HFFc6 (cell line): ENCODE measurements at regions not wholly inside any gene's neighbourhood (a gene's known extent, or its start where the extent isn't known, plus 50 kb on each side); places are given as distances from the start of the nearest gene placed in this dataset.

Source experiments
- DNase-seq: peaks from one replicate; pipeline ENCODE4 v3.0.0-alpha.2; 2018
- H3K27ac Mint-ChIP-seq: 2 replicates; pipeline ENCODE4 v1.8.0; 2020; ENCODE audit warnings: mild to moderate bottlenecking, mixed read lengths
- H3K27me3 Mint-ChIP-seq: 2 replicates; pipeline ENCODE4 v1.8.0; 2021; ENCODE audit warnings: mild to moderate bottlenecking, moderate library complexity, mixed read lengths; ENCODE audit not compliant: insufficient read depth
- H3K36me3 Mint-ChIP-seq: 2 replicates; pipeline ENCODE4 v1.8.0; 2021; ENCODE audit warnings: low read depth, mixed read lengths
- H3K4me1 Mint-ChIP-seq: 2 replicates; pipeline ENCODE4 v1.8.0; 2020; ENCODE audit warnings: low read depth, mixed read lengths
- H3K4me3 Mint-ChIP-seq: 2 replicates; pipeline ENCODE4 v1.8.0; 2020; ENCODE audit warnings: mild to moderate bottlenecking, moderate library complexity, mixed read lengths
- H3K9me3 Mint-ChIP-seq: 2 replicates; pipeline ENCODE4 v1.8.0; 2020; ENCODE audit warnings: mild to moderate bottlenecking, mixed read lengths
- CTCF ChIP-seq: fragments of 200-600 bp; sonication (generic); IDR thresholded peaks from 2 replicates; pipeline ENCODE4 v1.5.0; 2021; ENCODE audit warnings: antibody characterized with exemption, mild to moderate bottlenecking

GRCh38 chr10:108784534-108784933, 1138.8 kb downstream of the XPNPEP1 start:
- Mint-ChIP-seq H3K27ac (no peak overlapping the region), H3K9me3 (peaks cover 36% of the 10 kb centered on the region), H3K4me1 (peaks cover 21% of the 10 kb centered on the region; the same call in 1 of the 2 replicates), H3K4me3 (no peak overlapping the region), H3K36me3 (peaks cover 9% of the 10 kb centered on the region; the same call in 1 of the 2 replicates), H3K27me3 (no peaks in the 10 kb centered on the region)
- DNase-seq = no peak
- no peak for TF ChIP-seq CTCF

DNA sequence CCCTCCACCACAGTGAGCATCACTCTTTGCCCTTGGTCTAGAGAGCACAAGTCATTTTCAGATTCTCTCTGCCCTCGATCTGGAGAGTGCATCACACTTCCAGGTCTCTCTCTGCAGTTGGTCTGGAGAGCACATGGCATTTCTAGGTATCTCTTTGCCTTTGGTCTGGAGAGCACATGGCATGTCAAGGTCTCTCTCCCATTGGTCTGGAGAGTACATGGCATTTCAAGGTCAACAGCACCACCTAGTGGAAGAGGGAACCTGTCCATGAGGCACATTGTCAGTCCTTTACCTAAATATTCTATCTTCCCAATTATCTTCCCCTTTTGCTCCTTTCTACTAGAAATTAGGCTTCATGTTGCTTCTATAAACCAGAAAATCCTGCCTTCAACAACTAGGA, 1139.4 kb downstream of the XPNPEP1 start:
- Mint-ChIP-seq H3K4me3 (no peak overlapping the region), H3K27me3 (no peaks in the 10 kb centered on the region), H3K9me3 (peaks cover 34% of the 10 kb centered on the region), H3K4me1 (peaks cover 15% of the 10 kb centered on the region; the same call in 1 of the 2 replicates), H3K36me3 (peaks cover 9% of the 10 kb centered on the region; the same call in 1 of the 2 replicates), H3K27ac (no peak overlapping the region)
- DNase-seq = peak; percentile 43
- TF ChIP-seq CTCF = peak; percentile 72

DNA sequence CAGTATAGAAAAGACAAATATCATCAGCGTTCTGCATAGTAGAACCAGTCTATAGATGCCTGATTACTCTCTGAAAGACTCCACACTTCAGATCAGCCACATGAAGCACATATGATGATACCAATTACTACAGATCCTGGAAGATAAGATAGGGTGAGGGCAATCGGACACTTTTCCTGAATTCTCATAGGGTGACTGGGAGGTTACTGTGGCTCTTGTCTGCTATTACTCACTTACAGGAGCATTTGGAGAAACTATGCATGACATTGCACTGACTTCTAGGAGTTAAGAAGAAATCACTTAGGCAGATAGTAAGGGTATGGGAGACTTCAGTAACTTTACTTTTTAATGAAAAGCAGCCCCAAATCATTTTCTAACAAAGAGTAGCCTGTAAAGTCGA, 1140.9 kb downstream of the XPNPEP1 start:
- no peak for TF ChIP-seq CTCF
- Mint-ChIP-seq H3K4me3 (no peak overlapping the region), H3K36me3 (peaks cover 9% of the 10 kb centered on the region; the same call in 1 of the 2 replicates), H3K9me3 (peaks cover 31% of the 10 kb centered on the region), H3K4me1 (no peaks in the 10 kb centered on the region; the same call in 1 of the 2 replicates), H3K27ac (no peak overlapping the region; the same call in 1 of the 2 replicates), H3K27me3 (no peaks in the 10 kb centered on the region)
- DNase-seq = peak; percentile 41

DNA sequence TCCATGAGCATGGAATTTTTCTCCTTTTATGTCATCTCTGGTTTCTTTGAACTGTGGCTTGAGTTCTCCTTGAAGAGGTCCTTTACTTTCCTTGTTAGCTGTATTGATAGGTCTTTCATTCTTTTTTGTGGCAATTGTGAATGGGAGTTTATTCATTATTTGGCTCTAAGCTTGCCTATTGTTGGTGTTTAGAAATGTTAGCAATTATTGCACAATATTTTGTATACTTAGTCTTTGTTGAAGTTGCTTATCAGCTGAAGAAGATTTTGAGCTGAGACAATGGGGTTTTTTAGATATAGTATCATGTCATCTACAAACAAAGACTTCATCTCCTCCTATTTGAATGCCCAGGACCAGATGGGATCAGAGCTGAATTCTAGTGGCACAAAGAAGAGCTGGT, 1143.8 kb downstream of the XPNPEP1 start:
- no peak for TF ChIP-seq CTCF
- H3K36me3 Mint-ChIP-seq = 0 out of 2 replicates have a peak, but pooled peaks cover 4% of the 10 kb centered on the region
- DNase-seq = no peak
- no peaks in the 10 kb centered on the region for H3K27me3 Mint-ChIP-seq
- H3K4me3 Mint-ChIP-seq = no peak overlapping the region
- no peaks in the 10 kb centered on the region; the same call in 1 of the 2 replicates for H3K4me1 Mint-ChIP-seq
- no peak overlapping the region for H3K27ac Mint-ChIP-seq
- peaks cover 11% of the 10 kb centered on the region for H3K9me3 Mint-ChIP-seq

DNA sequence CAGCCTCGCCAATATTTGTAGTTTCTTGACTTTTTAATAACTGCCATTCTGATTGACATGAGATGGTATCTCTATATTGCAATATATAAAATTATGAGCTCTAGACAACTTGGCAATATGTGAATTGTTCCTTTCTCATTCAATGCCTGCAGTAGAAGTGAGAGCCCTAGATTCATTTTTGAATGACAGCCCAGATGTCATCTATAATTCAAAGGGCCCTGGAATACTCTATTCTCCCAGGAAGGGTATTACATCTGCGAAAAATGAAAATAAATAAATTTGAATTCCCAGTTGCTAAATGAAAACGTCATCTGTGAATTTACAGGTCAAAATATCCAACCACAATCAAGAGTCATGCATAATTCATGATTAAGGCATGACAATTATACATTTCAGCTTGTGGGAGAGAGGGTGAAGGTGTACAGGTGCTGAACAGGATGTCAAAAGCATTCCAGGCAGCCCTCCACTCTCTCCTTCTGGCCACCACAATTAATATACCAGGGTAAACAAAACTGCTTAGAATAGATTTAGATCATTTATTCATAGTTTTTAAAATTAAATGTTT, 1147.3 kb downstream of the XPNPEP1 start:
- no peak overlapping the region for H3K4me3 Mint-ChIP-seq
- TF ChIP-seq CTCF = no peak
- no peaks in the 10 kb centered on the region; the same call in 1 of the 2 replicates for H3K9me3 Mint-ChIP-seq
- no peak overlapping the region for H3K27ac Mint-ChIP-seq
- no peaks in the 10 kb centered on the region; the same call in 1 of the 2 replicates for H3K4me1 Mint-ChIP-seq
- H3K27me3 Mint-ChIP-seq = no peaks in the 10 kb centered on the region
- H3K36me3 Mint-ChIP-seq = no peaks in the 10 kb centered on the region
- no peak for DNase-seq
